UCSD-AML1 (cell line): ENCODE measurements at regions not wholly inside any gene's neighbourhood (a gene's known extent, or its start where the extent isn't known, plus 50 kb on each side); places are given as distances from the start of the nearest gene placed in this dataset.
"Not testable (repeated sequence)": the region's sequence is repeated elsewhere in the genome, so short reads cannot be mapped to it uniquely, and the experiment has no call there.

Experiments used
- DNase-seq: peaks from one replicate; lab custom pipeline; 2025; ENCODE audit not compliant: unreplicated experiment; lab: John Stamatoyannopoulos, UW

- no peak for DNase-seq
These were observed 392.1 kb upstream of the FRG1 start for GRCh38 chr4:189548484-189549125.

GRCh38 chr4:189551931-189552670, 388.6 kb upstream of the FRG1 start:
- DNase-seq: not testable (repeated sequence)

- DNase-seq: not testable (repeated sequence)
These were observed 380.1 kb upstream of the FRG1 start for GRCh38 chr4:189560605-189561004.

GRCh38 chr4:189563751-189564150, 376.9 kb upstream of the FRG1 start:
- not testable (repeated sequence) for DNase-seq

- DNase-seq: not testable (repeated sequence)
These were observed 374.4 kb upstream of the FRG1 start for GRCh38 chr4:189566271-189566670.

- DNase-seq: peak; percentile 16
These were observed 373.8 kb upstream of the FRG1 start for GRCh38 chr4:189566900-189567299.

- not testable (repeated sequence) for DNase-seq
These were observed 361.0 kb upstream of the FRG1 start for GRCh38 chr4:189579645-189580044.

GRCh38 chr4:189586908-189587632, 353.6 kb upstream of the FRG1 start:
- DNase-seq: not testable (repeated sequence)

- not testable (repeated sequence) for DNase-seq
These were observed 351.5 kb upstream of the FRG1 start for GRCh38 chr4:189589201-189589600.

GRCh38 chr4:189592890-189593289, 347.8 kb upstream of the FRG1 start:
- no peak for DNase-seq

GRCh38 chr4:189597341-189597740, 343.3 kb upstream of the FRG1 start:
- DNase-seq: no peak

GRCh38 chr4:189600264-189600663, 340.4 kb upstream of the FRG1 start:
- DNase-seq: peak; percentile 10

GRCh38 chr4:189600718-189601435, 339.8 kb upstream of the FRG1 start:
- no peak for DNase-seq

GRCh38 chr4:189602827-189603226, 337.8 kb upstream of the FRG1 start:
- DNase-seq: not testable (repeated sequence)

GRCh38 chr4:189610571-189610970, 330.1 kb upstream of the FRG1 start:
- DNase-seq: not testable (repeated sequence)

GRCh38 chr4:189613207-189613606, 327.5 kb upstream of the FRG1 start:
- no peak for DNase-seq

GRCh38 chr4:189615217-189615663, 325.4 kb upstream of the FRG1 start:
- DNase-seq: no peak

GRCh38 chr4:189617741-189618140, 322.9 kb upstream of the FRG1 start:
- not testable (repeated sequence) for DNase-seq

GRCh38 chr4:189619441-189620250, 321.0 kb upstream of the FRG1 start:
- DNase-seq: not testable (repeated sequence)

- DNase-seq: not testable (repeated sequence)
These were observed 318.1 kb upstream of the FRG1 start for GRCh38 chr4:189622574-189622973.
